GM10266 (cell line): ENCODE measurements at regions not wholly inside any gene's neighbourhood (a gene's known extent, or its start where the extent isn't known, plus 50 kb on each side); places are given as distances from the start of the nearest gene placed in this dataset.
"Not testable (repeated sequence)": the region's sequence is repeated elsewhere in the genome, so short reads cannot be mapped to it uniquely, and the experiment has no call there.

Source experiments
- DNase-seq: peaks from one replicate; pipeline ENCODE4 v3.0.0; 2012; ENCODE audit errors: extremely low spot score
- CTCF ChIP-seq: IDR thresholded peaks from 2 replicates; pipeline ENCODE4 v1.5.1; 2012; ENCODE audit warnings: mild to moderate bottlenecking, low read depth; ENCODE audit not compliant: control insufficient read depth, insufficient read depth; ENCODE audit errors: missing control alignments

GRCh38 chrX:142359331-142359730, 154.2 kb upstream of the MAGEC2 start:
- DNase-seq, result no peak
- TF ChIP-seq CTCF, result no peak

DNA sequence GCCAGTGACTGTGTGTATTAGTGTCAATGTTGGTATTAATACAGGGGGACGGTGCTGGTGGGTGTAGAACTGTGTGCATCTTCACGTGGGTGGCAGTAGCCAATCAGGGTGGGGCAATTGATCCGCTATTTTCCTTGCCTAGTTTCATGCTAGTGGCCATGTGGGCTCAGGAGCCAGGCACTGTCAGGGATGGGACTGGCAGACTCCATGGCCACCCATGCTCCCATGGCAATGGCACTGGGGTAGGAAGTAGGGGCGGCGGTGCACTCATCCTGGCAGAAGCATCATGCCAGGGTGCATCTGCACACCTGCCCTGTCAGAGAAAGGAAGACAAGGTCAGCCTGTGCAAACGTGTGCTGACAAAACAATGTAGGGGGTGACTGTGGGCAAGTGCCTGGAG, 122.1 kb upstream of the MAGEC2 start:
- no peak for TF ChIP-seq CTCF
- no peak for DNase-seq

- TF ChIP-seq CTCF, result no peak
These were observed 107.5 kb upstream of the MAGEC2 start for GRCh38 chrX:142312591-142312990.

GRCh38 chrX:142299406-142299805, 94.3 kb upstream of the MAGEC2 start:
- no peak for DNase-seq
- TF ChIP-seq CTCF, result no peak

More at GRCh38 chrX:142312591-142312990, 107.5 kb upstream of the MAGEC2 start:
- no peak for DNase-seq

DNA sequence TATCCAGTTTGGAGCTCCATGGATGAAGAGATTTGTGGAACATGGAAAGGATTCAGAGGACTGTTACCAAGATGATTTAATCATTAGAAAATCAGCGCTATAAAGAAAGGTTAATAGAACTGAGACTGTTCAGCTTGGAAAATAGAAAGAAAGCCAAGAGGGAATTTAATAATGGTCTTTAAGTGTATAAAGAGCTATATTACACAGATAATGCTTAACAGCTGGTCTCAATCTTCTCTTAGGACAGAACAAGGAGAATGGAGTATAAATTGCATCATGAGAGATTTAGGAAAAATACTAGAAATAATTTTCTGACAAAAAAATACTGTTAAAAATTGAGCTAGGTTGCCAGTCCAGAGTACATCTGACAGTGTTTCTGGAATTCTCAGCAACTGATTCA, 91.3 kb upstream of the MAGEC2 start:
- no peak for DNase-seq
- TF ChIP-seq CTCF, result no peak

DNA sequence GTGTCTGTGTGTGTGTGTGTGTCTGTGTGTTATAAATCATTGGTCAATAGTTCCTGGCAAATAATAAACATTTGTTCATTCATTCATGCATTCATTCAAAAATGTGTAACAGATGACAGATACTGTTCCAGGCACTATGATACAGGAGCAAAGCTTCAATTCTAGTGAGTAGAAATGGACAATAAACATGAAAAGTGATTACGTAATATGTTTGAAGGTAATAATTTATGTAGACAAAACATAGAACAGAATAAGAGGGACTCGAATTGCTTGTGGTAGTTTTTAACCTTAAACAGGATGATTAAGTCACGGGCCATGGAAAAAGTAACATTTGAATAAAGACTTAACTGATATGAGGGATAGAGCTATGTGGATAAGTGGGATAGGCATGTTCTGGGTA, 90.1 kb upstream of the MAGEC2 start:
- no peak for DNase-seq
- TF ChIP-seq CTCF, result no peak

GRCh38 chrX:142270166-142270565, 65.1 kb upstream of the MAGEC2 start:
- not testable (repeated sequence) for DNase-seq

DNA sequence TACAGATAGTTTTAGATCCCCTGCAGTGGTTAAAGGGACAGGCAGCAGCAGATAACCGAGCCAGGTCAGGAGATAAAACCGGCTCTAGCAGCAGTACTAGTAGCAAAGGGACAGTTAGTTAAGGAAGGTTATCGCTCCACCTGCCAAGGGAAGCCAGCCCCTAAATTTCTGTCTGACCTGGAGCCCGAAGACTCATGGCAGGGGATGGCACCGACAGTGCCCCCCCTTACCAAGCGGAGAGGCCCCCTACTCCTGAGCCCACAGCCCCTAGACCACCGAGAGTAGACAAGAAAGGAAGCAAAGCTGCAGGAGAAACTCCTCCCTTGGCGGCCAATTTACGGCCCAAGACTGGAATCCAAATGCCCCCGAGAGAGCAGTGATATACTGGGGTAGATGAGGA, 61.3 kb upstream of the MAGEC2 start:
- no peak for DNase-seq
- no peak for TF ChIP-seq CTCF

- DNase-seq, result not testable (repeated sequence)
These were observed 60.5 kb upstream of the MAGEC2 start for GRCh38 chrX:142265549-142265948.
